SH-SY5Y (cell line): ENCODE measurements at regions not wholly inside any gene's neighbourhood (a gene's known extent, or its start where the extent isn't known, plus 50 kb on each side); places are given as distances from the start of the nearest gene placed in this dataset.

Source experiments
- GATA2 ChIP-seq: IDR thresholded peaks from 2 replicates; pipeline ENCODE4 v1.6.1; 2011; ENCODE audit warnings: mild to moderate bottlenecking, low read depth, low read length
- GATA3 ChIP-seq: IDR thresholded peaks from 2 replicates; pipeline ENCODE4 v1.6.1; 2011; ENCODE audit warnings: low read depth, mild to moderate bottlenecking, low read length, moderate library complexity

DNA sequence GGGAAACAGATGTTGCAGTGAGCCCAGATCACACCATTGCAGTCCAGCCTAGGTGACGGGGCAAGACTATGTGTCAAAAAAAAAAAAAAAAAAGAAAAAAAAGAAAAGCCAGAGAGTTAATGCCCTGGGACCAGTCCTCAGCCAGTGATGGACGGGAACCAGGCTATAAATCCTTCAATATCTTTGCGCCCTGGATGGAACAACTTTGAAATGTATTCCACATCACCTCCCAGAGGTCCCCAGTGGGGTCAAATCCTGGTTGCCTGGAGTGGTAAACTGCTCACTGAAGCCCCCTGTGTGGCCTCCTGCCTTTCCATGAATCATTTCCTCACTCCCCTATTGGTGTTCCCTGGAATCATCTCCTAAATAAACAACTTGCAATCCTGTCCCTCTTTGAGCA lies 166.9 kb downstream of the DEFB131A start:
- TF ChIP-seq GATA3 = no peak
- no peak for TF ChIP-seq GATA2
